DMS53 (cell line): ENCODE measurements at regions not wholly inside any gene's neighbourhood (a gene's known extent, or its start where the extent isn't known, plus 50 kb on each side); places are given as distances from the start of the nearest gene placed in this dataset.
A peak's percentile ranks its signal among the peaks of the same experiment; 100 is the strongest.
"Not testable (repeated sequence)": the region's sequence is repeated elsewhere in the genome, so short reads cannot be mapped to it uniquely, and the experiment has no call there.

Source experiments
- DNase-seq: peaks from one replicate; lab custom pipeline; 2025; lab: John Stamatoyannopoulos, UW

DNA sequence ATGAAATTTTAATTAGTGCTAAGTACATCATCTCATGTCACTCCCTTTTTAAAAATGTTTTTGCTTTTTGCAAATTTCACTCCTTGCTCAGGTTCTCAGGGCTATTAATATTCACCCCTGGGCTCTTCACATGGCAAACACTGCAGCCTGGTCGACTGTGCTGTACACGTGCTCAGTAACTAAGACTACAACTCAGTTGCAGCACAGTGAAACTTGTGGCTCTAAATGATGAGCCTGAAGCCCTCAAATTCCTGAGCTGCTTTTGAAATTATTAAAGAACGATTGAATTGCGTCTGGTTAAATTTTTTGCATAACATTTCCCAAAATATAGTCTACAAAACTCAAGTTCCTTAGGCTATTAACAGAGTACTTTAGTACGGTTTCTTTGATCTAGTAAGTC, 159.3 kb upstream of the C2CD4B start:
- no peak for DNase-seq

DNA sequence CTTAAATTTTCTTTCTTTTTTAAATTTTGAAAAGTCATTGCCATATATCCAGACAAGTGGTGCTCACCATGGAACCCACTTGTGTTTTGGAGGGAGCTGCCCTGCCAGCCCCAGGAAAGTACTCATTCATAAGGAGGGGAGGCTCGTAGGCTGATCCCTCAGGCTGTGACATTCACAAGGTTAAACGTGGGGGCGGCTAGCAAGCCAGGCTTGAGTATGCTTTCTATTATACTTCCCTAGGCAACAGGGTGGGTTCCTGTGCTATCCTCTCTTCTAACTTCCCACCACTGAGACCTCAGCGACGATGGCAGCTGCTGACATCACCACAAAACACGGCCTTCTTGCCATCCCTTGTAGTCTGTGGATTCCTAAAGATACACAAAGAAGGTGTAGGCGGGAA, 160.5 kb upstream of the C2CD4B start:
- no peak for DNase-seq

DNA sequence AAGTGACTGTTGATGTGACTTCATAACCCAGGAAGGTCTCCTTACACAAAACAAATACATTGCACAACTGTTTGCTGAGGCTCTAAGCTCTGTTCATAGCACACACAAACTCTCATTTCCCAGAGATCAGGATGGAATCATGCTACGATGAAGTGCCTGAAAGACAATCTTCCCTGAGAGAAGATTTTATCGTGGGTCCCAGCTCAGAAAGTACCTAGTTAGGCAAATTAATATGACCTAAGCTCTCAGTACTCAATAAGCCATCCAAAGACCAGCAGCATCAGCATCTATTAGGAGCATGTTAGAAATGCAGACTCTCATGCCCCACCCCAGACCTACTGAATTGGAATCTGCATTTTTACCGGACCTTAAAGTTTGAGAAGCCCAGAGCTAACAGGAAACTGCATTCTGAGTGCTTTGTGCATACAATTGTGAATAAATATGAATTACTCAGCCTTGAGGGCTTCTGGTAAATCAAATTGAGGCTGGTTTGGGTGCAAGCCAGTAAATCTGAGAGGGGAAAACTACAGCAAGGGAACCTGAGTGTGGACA, 161.5 kb upstream of the C2CD4B start:
- DNase-seq = peak; percentile 42

DNA sequence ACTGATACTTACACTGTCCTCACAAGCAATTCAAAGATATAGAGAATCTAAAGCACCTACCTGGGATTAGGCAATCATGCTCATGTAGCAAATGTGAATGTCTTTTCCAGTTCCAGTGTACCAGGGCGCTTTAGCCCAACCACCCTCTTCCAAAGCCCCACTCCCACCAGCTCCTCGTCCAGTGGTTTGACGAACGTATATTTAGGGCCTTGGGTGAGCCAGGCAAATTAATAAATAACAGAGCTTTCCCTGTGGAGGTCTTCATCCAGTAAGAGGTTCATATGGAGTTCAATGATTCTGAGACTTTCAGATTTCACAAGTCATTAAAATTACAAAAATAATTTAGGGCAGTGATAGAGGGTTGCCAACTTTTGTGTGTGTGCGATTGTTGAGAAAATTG, 162.3 kb upstream of the C2CD4B start:
- no peak for DNase-seq

DNA sequence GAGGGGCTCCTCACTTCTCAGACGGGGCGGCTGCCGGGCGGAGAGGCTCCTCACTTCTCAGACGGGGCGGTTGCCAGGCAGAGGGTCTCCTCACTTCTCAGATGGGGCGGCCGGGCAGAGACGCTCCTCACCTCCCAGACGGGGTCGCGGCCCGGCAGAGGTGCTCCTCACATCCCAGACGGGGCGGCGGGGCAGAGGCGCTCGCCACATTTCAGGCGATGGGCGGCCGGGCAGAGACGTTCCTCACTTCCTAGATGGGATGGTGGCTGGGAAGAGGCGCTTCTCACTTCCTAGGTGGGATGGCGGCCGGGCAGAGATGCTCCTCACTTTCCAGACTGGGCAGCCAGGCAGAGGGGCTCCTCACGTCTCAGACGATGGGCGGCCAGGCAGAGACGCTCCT, 167.4 kb upstream of the C2CD4B start:
- not testable (repeated sequence) for DNase-seq

DNA sequence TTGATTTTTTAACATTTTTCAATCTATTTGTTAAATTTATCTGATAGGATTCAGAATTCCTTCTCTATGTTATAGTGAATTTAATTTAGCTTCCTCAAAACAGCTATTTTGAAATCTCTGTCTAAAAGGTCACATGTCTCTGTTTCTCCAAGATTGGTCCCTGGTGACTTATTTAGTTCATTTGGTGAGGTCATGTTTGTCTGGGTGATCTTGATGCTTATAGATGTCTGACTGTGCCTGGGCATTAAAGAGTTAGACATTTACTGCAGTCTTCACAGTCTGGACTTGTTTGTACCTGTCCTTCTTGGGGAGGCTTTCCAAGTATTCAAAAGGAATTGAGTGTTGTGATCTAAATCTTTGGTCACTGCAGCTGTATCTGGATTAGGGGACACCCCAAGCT, 169.5 kb upstream of the C2CD4B start:
- DNase-seq = no peak

DNA sequence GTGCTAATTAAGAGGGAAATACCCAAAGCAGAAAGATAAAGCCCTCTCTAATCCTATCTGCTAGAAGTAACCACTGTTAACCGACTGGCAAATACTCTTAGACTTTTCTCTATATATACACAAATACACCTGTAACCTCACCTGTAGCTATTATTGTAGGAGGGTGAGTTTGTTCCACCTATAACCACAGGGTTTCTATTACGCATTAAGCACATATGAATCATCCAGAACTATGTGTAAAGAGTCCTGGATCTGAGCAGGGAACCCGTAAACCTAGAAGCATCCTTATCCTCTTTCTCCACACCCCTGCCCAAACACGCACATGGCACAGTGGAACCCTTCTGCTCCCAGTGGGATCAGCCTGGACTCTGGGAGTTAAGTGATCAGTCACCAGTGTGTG, 172.8 kb upstream of the C2CD4B start:
- no peak for DNase-seq

DNA sequence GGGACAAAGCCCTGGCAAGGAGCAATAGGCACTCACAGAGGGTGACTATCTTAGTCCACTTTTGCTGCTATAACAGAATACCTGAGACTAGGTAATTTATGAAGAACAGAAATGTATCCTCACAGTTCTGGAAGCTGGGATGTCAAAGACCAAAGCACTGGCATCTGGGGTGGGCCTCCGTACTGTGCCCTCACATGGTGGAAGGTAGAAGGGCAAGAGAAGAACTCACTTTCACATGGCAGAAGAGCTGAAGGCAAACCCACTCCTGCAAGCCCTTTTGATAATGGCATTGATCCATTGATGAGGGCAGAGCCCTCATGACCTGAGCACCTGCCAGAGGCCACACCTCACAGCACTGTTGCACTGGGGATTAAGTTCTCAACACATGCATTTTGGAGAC, 173.4 kb upstream of the C2CD4B start:
- no peak for DNase-seq

DNA sequence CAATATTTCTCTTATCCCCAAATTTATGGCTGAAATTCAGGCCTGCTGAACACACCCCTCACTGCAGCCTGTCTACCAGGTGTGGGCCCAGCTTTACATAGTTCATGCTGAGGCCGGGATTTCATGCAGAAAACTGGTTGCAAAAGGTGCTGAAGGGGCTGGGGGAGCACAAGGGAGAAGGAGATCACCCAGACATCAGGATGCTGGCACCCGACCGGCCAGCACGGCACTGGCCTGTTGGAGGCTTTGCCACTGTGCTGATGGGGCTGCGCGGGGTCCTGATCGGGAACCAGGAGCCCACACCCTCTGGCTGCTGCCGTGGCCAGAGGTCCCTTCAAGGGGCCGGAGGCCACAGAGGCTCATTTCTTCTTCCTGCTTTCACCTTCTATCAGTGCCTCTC, 177.9 kb upstream of the C2CD4B start:
- DNase-seq = no peak

DNA sequence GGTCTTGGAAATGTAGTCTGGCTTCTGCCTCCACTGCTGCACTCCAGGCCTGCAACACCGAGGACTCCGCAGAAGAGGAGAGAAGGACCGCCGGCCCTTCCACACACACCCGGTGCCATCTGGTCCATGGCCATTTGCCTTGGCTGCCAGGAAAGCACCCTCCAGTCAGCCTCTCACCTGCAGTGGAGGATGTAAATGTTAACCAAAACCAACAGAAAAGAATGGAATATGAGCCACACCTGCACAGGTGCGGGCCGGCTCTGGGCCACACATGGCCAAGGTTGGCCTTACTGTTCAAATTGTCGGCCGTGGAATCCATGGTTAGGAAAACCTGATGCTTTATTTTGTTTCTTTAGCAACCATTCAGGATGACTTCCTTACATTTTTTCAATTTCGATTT, 178.3 kb upstream of the C2CD4B start:
- no peak for DNase-seq

DNA sequence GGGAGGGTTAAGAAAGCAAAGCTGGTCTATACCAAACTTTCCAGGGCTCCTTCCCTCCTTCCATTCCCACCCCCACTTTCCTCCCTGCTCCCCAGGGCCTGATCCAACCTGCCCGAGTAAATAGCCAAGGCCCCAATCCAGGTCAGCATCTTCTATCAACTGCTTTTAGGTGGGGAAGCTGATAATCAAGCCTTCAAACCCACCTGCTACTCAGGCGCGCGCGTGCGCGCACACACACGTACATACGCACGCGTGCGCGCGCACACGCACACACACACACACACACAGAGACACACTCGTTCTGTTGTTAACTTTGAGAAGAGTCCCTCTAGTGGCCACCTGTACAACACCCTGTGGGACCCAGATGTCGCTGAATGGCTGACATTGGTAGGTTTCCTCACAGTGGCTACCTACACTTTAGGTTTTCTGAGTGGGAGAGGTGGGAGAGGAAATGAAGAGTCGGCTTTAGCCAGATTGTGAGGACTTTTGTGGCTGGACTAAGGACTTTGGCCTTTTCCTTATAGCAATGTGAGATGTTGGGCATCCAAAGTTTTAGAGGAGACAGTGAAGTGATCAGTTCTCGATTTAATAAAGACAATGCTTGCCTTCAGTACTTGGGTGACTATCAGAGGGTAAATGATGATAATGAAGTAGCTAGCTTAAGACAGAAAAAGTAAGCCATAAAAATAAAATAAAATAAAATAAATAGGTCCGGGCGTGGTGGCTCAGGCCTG, 179.9 kb upstream of the C2CD4B start:
- DNase-seq = peak; percentile 91

DNA sequence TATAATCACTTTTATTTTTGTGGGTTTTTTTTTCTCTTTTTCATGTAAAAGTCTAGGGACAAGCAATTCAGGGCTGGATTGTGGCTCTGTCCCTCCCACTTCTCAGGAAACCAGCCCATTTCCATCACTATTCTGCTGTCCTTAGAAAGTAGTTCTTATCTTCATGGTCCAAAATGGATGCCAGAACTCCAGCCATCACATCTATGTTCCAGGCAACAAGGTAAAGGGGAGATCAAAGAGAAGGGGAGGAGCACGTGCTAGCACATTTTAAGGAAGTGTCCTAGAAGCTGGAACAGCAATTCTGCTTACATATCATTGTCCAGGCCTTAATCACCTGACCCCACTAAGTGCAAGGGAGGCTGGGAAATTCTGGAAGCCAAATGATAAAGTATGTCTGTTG, 181.1 kb upstream of the C2CD4B start:
- no peak for DNase-seq

DNA sequence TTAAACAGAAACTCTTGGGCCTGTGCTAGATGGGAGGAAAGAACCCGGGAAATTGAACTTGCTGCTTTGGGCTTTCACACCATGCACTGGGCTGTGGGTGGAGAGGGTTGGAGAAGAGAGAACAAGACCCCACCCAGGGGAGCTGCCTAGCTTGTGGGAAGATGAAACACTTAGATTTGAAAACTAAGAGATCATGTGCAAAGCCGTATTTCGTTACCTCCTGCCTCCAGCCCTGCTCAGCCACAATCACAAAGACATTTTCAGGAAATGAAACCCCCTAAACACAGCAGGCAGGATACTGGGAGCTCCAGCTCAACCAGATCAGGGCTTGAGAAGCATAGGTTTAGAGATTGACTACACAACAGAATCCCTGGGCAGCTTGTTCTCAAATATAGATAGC, 183.0 kb upstream of the C2CD4B start:
- no peak for DNase-seq

DNA sequence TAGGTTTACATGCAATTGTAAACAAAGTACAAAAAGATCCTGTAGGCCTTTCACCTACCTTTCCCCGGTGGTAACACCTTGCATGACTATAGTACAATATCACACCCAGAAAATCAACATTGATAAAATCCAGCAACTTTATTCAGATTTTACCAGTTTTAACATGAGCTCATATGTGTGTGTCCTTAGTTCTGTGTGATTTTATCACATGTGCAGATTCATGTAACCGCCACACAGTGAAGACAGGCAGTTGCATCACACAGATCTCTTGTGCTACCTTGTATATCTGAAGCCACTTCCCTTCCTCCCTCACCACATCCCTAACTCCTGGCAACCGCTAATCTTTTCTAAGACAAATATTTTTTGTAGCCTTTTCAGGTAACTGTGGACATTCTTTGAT, 183.5 kb upstream of the C2CD4B start:
- DNase-seq = no peak

DNA sequence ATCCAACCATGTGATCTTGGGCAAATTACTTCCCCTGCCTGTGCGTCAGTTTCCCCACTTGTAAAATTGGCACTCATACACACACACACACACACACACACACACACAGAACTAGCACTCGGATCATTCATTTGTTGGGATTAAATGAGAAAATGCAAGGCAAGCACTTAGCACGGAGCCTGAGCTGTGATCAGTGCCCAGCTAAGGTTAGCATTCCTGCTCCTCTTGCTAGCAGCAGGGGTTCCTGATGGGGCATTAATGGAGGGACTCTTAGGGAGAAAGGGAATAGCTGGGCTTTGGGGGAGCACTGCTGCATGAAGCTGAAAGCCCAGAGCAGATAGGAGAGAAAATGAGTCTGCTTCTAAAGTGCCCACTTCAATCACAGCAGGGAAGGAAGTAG, 187.7 kb upstream of the C2CD4B start:
- DNase-seq = no peak

DNA sequence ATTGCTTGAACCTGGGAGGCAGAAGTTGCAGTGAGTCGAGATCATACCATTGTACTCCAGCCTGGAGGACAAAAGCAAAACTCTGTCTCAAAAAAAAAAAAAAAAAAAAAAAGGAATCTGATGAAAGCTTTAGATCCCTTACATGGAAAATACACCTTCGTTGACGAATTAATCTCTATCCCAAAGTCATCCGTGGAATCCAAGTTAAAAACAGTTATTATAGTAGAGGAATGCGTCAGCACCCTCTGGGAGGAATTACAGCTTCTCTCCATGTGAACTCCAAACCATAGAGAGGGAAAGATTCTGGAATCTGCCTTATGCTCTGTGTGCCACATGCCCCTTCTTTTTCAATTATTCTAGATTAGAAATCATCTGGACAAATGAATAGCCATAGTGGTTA, 192.3 kb upstream of the C2CD4B start:
- DNase-seq = no peak

DNA sequence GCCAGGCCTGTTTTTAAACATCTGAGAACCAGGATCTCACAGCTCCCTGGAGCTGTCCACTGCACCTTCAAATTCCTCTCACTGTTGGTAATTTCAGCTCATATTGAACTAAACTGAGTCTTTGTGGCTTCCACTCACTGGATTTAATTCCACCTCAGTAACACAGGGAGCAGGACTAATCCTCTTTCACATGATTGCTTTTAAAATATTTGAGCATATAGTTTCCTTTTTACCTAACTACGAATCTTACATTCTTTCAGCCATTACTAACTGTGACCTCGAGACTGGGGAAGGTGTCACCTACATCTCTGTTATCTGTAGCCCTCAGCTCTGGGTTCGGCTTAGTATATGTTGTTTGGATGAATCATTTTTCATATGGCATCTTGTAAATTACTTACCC, 194.3 kb upstream of the C2CD4B start:
- no peak for DNase-seq

DNA sequence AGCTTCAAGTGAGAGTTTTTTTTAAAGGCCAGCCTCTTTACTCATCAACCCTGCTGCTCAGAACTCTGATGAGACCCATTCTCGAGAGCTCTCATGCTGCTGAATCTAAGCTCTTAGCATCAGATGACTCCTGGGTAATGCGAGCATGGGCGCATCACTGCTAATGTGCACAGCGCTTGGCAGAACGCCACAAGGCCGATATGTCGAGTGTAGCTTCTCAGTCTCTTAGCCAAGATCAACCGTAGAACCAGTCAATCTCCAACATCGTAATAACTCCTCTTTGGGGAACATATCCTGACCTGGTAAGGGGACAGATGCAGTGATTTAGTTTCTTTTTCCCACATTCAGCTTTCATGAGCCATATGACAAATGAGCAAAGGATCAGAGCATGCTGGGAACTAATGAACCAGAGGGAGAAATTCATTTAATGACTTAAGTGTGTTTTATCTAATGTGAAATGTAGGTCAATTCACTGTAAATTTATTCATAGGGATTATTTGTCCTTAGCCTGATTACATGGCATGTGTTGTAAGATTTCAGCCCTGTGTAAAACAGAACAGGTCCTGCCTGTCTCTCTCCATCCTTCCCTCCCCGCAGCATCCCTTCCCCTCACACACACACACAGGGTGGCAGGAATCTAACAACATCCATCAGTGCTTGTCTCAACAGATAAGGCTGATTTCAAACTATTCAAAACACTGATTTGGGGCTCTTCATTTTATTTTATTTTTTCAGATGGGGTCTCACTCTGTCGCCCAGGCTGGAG, 195.4 kb upstream of the C2CD4B start:
- no peak for DNase-seq

DNA sequence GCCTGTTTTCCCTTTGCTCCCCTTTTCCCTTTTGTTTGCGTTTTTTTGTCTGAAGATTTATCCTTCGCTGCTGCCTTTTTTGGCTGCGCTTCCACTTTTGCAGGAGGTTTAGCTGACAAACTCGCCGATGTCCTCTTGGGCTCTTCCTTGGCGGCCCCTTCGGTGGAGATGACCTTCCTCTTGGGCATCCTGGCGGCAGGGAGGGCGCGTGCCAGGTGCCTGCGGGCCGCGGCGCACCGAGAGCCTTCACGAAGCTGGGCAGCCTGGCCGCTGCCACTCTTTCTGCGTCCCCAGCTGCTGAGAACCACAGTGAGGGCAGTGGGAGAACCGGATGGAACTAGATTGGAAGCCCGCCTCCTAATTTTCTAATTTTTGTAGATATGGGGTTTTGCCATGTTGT, 197.1 kb upstream of the C2CD4B start:
- DNase-seq = no peak

DNA sequence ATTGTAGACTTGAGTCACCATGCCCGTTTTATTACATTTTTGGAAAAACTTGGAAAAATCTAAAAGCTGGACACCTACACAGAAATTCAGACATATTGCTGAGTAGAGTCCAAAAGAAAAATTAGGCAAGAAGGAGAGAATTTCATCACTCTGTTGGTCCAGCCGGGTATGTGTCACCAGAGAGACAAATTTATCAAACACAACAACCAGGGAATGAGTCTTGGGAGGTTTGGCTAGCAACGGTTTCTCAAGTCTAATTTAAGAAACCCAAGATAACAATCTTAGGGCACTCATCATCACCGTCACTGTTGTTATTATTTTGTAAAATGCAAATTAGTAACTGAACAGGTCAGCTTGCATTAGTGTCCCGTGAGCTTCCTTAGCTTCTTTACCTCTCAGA, 197.5 kb upstream of the C2CD4B start:
- no peak for DNase-seq

DNA sequence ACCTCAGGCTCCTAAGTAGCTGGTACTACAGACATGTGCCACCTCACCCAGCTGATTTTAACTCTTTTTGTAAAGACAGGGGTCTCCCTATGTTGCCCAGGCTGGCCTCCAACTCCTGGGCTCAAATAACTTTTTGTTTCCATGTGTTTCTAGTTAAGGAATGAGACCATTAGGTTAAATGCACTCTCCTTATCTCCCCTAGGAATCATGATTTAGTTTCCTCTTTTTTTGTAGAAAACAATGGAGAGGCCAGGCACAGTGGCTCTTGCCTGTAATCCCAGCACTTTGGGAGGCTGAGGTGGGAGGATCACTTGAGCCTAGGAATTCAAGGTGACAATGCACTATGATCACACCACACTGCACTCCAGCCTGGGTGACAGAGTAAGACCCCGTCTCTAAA, 198.8 kb upstream of the C2CD4B start:
- no peak for DNase-seq

DNA sequence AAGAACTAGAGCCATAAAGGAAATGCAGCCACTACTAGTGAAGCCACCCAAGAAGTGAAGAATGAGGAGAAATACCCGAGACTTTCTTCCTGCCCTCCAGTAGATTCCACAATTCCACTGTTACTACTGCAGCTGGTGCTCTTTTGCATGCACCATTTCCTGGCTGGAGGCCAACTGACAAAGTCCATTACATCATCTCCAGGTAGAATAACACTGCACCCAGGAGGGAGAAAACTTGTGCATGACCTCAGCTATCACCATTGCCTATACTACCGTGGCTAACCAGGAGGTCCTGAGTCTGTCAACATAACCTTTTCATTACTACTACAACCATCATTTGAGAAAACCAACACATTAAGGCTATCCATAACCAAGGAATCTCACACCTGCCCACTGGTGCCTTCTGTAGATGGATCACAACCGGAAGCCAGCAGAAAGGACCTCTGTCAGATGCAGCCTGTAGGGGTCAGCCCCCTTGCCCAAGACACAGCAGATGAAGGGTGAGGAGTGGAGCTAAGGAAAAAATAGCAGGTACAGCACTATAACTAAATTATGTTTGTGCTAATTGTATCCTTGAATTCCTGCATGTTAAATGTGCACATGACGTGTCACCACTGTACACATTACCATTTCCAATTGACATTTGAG, 200.8 kb upstream of the C2CD4B start:
- peak; percentile 87 for DNase-seq

DNA sequence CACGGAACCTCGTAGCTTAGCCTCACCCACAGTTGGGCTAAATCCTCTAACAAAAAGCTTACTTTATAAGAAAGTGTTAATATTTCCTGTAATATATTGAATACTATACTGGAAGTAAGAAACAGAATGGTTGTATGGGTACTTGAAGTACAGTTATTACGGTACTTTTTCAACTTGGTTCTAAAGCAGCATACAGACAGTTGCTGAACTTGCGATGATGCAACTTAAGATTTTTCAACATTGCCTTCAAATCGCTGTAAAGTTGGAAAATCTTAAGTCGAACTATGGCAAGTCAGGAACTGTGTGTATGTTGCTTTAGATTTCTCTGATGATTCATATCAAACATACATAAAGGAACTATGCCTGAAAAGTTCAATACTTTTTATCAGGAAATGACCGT, 204.4 kb upstream of the C2CD4B start:
- no peak for DNase-seq
